Upper lobe of right lung (tissue), 1 donor: ENCODE measurements at regions not wholly inside any gene's neighbourhood (a gene's known extent, or its start where the extent isn't known, plus 50 kb on each side); places are given as distances from the start of the nearest gene placed in this dataset.

ENCODE experiments used
- ATAC-seq: fragments of 200-7000 bp; cut with Tn5 transposase; one replicate; pipeline ENCODE4 v1.9.1; 2020; ENCODE audit warnings: mild to moderate bottlenecking, moderate library complexity
- DNase-seq: peaks from one replicate; pipeline ENCODE4 v3.0.0-alpha.2; 2020
- H3K27ac ChIP-seq: fragments of 200-600 bp; one replicate; pipeline ENCODE4 v1.8.0; 2022
- H3K27me3 ChIP-seq: fragments of 200-600 bp; one replicate; pipeline ENCODE4 v1.8.0; 2022; ENCODE audit warnings: mild to moderate bottlenecking
- H3K36me3 ChIP-seq: fragments of 200-600 bp; one replicate; pipeline ENCODE4 v1.8.0; 2022
- H3K4me1 ChIP-seq: fragments of 200-600 bp; one replicate; pipeline ENCODE4 v1.8.0; 2022
- H3K4me3 ChIP-seq: fragments of 200-600 bp; one replicate; pipeline ENCODE4 v1.8.0; 2022; ENCODE audit warnings: mild to moderate bottlenecking
- H3K9me3 ChIP-seq: fragments of 200-600 bp; one replicate; pipeline ENCODE4 v1.8.0; 2022
- intact Hi-C: fragments of 100-400 bp; cut with DNase I; formaldehyde crosslinking; loops from one replicate; pipeline ENCODE4 v1.11.0; 2022
- TF ChIP-seq, protein P1 (sequence below): fragments of 200-600 bp; IDR thresholded peaks from one replicate; pipeline ENCODE4 v1.8.0; 2022; ENCODE audit warnings: antibody characterized with exemption
- donor health status: DM: no; HTN: yes; CAD: no; lungs with severe emphysema.

DNA sequence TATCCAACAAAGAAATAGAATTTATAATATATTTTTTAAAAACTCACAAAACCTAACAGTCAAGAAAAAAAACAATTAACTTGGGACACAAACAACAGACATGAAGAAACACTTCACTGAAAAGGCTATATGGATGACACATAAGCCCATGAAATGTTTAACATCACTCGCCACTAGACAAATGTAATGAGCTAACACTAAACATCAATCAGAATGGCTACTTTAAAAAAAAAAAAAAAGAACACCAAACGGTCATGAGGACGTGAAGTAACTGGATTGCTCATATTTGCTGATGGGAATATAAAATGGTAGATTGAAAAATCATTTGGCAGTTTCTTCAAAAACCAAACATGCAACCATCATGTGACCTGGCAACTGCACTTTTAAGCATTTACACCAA lies 97.3 kb upstream of the RGPD4 start:
- Histone ChIP-seq H3K27me3 (no peaks in the 10 kb centered on the region), H3K4me3 (no peak overlapping the region), H3K9me3 (no peaks in the 10 kb centered on the region), H3K36me3 (no peaks in the 10 kb centered on the region), H3K27ac (no peak overlapping the region), H3K4me1 (no peaks in the 10 kb centered on the region)
- ATAC-seq = no peak
- no peak for DNase-seq
- intact Hi-C loops = no loop called here
- TF ChIP-seq, protein P1, sequence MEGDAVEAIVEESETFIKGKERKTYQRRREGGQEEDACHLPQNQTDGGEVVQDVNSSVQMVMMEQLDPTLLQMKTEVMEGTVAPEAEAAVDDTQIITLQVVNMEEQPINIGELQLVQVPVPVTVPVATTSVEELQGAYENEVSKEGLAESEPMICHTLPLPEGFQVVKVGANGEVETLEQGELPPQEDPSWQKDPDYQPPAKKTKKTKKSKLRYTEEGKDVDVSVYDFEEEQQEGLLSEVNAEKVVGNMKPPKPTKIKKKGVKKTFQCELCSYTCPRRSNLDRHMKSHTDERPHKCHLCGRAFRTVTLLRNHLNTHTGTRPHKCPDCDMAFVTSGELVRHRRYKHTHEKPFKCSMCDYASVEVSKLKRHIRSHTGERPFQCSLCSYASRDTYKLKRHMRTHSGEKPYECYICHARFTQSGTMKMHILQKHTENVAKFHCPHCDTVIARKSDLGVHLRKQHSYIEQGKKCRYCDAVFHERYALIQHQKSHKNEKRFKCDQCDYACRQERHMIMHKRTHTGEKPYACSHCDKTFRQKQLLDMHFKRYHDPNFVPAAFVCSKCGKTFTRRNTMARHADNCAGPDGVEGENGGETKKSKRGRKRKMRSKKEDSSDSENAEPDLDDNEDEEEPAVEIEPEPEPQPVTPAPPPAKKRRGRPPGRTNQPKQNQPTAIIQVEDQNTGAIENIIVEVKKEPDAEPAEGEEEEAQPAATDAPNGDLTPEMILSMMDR = no peak

DNA sequence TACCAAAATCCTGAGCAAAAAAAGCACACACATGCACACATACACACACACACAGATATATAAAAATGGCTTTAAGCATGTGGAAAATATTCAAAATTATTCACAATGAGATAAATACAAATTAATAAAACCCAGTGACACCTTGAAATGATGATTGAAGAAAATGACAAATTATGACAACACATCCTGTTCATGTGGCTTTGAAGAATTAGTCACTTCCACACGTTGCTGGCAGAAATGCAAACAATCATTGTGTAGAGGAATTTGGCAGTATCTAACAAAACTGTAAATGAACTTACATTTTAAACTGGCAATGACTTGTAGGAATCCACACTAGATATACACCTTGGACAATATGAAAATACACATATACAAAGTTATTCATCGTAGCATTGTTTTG lies 95.8 kb upstream of the RGPD4 start:
- Histone ChIP-seq H3K4me1 (no peaks in the 10 kb centered on the region), H3K36me3 (no peaks in the 10 kb centered on the region), H3K9me3 (no peaks in the 10 kb centered on the region), H3K4me3 (no peak overlapping the region), H3K27me3 (no peaks in the 10 kb centered on the region), H3K27ac (no peak overlapping the region)
- TF ChIP-seq, protein P1 = no peak
- intact Hi-C loops = no loop called here
- DNase-seq (no peak), ATAC-seq (no peak)

DNA sequence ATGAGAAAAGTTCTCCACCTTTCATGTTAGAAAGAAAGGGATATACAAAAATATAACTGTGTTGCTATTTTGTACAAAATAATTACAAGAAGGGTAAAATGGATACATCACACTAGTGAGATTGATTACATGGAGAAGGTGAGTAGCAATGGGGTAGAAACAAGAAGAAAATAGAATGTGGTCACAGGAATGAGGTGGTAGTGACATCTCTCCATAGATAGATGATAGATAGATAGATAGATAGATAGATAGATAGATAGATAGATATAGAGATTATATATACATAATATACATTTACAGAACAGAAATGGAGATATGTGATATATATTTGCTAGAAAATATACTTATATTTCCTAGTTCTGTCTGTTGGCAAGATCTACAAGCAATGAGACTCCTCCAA lies 95.3 kb upstream of the RGPD4 start:
- intact Hi-C loops = no loop called here
- Histone ChIP-seq H3K27me3 (no peaks in the 10 kb centered on the region), H3K36me3 (no peaks in the 10 kb centered on the region), H3K4me1 (no peaks in the 10 kb centered on the region), H3K27ac (no peak overlapping the region), H3K9me3 (no peaks in the 10 kb centered on the region), H3K4me3 (no peak overlapping the region)
- TF ChIP-seq, protein P1 = no peak
- DNase-seq (no peak), ATAC-seq (no peak)

DNA sequence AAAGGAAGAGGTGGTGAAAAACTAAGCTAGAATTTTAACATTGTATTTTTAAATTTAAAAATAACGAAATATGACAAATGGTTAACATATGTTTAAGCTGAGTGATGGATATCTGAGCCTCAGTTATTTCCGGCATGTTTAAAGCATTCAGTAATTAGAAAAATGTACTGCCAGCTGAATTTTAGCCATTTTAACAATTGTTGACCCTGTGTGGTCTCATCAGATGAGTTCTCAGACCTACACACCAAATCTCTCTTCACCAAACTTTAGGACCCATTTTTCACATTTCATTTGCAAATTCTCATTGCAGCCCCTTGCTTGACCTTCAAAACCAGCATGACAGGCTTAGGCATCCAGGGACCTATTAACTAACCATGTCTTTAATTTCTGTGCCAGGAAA lies 91.5 kb upstream of the RGPD4 start:
- Histone ChIP-seq H3K4me3 (no peak overlapping the region), H3K9me3 (no peaks in the 10 kb centered on the region), H3K27ac (no peak overlapping the region), H3K27me3 (no peaks in the 10 kb centered on the region), H3K4me1 (no peaks in the 10 kb centered on the region), H3K36me3 (no peaks in the 10 kb centered on the region)
- ATAC-seq (no peak), DNase-seq (no peak)
- intact Hi-C loops = no loop called here
- TF ChIP-seq, protein P1 = no peak

DNA sequence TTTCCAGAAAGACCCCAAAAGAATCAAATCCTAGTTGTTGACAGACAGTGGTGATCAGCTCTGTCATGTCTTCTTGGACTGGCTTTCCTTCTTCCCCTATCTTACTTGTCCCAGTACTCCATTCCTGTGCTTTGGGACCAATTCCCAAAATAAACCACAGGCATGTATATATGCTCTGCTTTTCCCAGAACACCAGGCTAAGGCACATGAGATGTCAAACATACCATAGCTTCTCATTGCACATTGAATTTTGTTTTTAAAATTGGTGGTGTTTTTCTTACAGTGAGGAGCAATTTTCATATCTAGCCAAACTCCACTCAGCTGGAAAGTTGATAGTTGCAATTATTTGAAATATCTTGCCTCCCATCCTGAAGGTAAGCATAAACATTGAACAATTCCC lies 88.9 kb upstream of the RGPD4 start:
- Histone ChIP-seq H3K36me3 (no peaks in the 10 kb centered on the region), H3K4me1 (no peaks in the 10 kb centered on the region), H3K27ac (no peak overlapping the region), H3K4me3 (no peak overlapping the region), H3K9me3 (no peaks in the 10 kb centered on the region), H3K27me3 (no peaks in the 10 kb centered on the region)
- DNase-seq = no peak
- ATAC-seq = no peak
- intact Hi-C loops = no loop called here
- TF ChIP-seq, protein P1 = no peak

DNA sequence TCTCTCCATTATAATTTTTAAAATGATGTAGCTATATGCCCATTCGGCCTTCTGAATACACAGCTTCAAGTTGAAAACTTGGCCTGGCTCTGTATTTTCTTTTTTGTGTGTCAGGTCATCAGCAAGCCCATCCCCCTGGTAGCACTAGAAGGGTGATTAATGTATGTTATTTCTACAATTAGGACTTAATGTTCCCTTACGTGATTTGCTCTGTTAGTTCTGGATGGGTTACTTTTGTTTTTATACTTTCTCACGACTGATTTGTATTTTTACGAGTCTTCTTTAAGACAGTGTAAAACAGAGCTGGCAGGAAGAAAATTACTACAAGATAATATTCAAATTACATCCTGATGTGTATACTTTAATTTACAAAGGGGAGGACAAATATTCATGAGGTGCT lies 88.4 kb upstream of the RGPD4 start:
- no peak for DNase-seq
- Histone ChIP-seq H3K9me3 (no peaks in the 10 kb centered on the region), H3K4me3 (no peak overlapping the region), H3K27me3 (no peaks in the 10 kb centered on the region), H3K36me3 (no peaks in the 10 kb centered on the region), H3K4me1 (no peaks in the 10 kb centered on the region), H3K27ac (no peak overlapping the region)
- TF ChIP-seq, protein P1 = no peak
- no peak for ATAC-seq
- intact Hi-C loops = no loop called here
